Hepatic stellate cell (primary cell): ENCODE measurements at regions not wholly inside any gene's neighbourhood (a gene's known extent, or its start where the extent isn't known, plus 50 kb on each side); places are given as distances from the start of the nearest gene placed in this dataset.

Source experiments
- DNase-seq: peaks from one replicate; pipeline ENCODE4 v3.0.0; 2011; ENCODE audit warnings: low spot score

DNA sequence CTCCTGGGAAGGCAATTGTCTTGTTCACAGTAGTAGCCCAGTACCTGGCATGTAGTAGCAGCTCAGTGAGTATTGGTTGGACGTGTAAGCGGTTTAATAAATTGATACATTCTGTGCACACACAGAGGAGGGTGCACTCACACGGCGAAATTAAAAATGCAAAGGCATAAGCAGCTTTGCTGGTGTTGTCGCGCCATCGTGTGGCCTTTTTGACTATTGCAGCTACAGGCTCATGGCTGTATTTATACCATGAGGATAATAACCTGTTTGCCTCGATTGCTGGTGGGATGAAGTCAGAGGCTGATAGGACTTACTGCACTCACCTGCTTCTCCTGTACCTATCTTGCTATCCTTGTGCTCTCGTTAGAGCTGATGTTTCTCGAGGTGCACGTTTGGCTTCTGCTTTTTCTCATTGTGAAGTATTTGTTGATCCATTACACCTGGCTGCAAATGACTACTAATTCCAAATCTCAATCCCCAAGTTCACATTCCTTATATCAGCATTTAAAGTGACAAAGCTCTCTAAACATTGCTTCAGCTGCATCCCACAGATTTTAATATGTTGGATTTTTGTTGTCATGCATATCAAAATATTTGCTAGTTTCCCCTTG is 61.5 kb downstream of the TBXT start:
- peak; percentile 50 for DNase-seq

DNA sequence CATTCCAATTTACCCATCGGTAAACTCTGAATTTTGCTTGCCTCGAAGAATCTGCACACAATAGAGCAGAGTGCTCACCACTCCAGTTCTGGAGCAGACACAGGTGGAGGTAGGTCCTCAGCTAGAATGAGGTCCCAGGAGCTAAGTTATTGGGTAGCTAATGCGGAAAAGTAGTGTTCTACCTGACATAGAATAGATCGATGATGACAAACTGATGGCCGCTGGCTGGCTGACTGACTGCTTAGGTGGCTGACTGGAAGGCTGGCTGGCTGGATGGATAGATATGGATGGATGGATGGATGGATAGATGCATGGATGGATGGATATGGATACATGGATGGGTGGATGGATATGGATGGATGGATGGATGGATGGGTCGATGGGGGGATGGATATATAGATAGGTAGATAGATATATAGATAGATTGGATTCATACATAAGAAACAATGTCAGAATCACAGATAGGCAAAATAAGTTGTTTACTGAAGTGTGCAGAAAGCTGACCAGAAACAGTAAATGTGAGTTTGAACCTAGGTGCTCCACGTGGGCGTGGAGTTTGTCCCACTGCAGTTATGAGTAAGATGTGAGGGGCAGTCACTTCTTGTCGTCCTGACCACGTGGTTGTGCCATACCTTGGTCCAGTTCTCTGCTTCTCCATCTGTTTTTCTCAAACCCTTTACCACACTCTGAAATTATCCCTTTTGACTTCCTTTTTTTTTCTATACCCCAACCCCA is 62.1 kb downstream of the TBXT start:
- DNase-seq, result no peak

DNA sequence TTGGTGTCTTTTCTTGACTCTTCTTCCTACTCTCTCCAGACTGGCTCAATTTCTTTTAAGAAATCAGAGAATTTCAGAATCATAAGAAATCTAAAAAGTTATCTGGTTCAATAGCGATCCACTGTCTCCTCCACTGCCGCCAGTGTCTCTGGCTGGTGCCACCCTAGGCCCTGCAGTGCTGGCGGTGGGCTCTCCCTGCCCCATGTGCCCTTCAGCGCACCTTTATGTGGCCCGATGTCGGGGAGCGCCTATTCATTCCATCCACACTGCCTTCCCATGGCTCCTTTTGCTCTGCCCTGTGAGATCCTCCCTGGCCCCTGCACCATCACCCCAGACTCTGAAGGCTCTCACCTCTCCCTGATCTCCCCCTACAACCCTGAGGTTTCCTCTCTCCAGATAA is 62.8 kb downstream of the TBXT start:
- DNase-seq, result no peak

DNA sequence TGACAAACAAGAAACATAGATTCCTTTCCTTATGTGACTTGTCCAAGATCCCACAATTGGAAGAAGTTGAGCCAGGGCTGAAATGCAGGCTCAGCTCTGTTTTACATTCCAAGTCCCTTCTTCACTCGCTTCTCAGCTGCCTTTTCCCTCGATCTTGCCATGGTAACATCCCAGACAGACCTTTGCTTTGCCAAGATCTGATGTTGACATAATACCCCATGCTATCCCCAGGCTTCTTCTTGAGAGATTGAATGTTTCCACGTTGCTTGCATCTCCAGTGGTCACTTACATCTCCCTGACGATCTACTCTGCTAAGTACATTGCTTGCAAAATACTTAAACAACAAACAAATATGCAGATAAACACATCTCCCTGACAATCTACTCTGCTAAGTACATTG is 63.5 kb downstream of the TBXT start:
- DNase-seq, result peak; percentile 14

DNA sequence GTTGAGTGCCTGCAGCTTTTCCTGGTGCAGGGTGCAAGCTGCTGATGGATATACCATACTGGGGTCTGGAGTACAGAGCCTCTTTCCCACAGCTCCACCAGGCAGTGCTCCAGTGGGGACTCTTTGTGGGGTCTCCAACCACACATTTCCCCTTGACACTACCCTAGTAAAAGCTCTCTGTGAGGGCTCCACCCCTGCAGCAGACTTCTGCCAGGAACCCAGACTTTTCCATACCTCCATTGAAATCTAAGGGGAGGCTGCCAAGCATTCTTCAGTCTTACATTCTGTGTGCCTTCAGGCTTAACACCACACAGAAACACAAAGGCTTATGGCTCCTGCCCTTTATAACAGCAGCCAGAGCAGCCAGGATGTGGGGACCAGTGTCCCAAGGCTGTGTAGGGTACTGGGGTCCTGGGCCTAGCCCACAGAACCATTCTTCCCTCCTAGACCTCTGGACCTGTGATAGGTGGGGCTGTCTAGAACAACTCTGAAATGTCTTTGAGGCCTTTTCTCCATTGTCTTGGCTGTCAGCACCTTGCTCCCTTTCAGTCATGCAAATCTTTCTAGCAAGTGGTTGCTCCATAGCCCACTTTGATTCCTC is 65.7 kb downstream of the TBXT start:
- DNase-seq, result no peak

DNA sequence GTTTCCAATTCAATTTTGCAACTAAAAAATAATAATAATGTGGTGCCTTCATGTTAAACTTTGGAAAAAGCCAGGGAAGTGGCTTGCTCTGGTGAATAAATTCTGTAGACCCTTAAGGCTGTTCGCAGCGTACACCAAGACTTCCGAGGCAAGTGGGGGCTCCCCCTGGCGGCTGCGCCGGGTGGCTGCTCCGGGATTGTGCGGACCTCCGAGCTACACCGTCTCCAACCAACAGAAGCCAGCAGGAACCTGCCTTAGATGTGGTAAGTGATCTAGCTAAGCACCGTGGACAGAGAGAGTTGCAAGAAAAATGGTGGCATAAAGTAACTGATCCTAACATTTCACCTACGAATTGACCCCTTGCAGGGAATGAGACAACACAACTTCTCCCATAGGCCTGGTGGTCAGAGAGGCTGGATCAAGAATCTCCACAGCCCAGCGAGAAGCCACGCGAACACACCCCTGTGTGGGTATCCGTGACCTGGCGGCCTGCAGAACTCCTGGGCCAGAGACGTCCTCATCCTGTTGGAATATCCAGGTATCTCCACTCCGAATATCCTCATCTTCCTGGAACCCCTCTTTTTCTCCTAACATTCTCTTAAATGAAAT is 69.6 kb downstream of the TBXT start:
- peak; percentile 73 for DNase-seq

DNA sequence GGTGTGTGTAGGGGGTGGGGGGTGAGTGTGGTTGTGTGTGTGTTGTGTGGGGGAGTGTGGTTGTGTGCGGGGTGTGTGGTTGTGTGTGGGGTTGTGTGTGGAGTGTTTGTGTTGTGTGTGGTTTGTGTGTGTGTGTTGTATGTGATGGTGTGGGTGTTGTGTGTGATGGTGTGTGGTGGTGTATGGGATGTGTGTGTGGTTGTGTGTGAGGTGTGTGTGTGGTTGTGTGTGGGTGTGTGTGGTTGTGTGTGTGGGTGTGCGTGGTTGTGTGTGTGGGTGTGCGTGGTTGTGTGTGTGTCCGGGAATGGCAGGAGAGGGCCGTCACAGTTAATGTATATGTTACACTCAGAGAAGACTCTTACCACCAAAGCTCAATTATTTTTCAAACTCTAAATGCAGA is 79.8 kb downstream of the TBXT start:
- no peak for DNase-seq

DNA sequence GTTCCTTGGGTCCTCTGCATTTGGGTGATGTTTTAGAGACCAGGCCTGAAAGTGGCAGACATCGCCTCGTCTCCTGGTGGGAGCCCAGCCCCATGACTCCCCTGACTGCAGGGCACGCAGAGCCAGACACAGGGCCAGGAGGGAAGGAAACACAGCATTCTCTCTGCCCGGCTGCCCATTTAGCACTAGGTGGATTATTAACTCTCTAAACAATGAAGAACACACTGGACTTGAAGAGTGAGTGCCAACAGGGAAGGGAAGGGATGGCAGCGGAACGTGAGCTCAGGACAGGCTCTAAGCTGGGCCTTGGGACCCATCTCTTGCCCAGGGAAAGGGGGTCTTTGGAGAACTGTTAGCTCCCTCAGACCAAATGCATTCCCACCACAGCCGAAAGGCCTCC is 80.4 kb downstream of the TBXT start:
- no peak for DNase-seq

DNA sequence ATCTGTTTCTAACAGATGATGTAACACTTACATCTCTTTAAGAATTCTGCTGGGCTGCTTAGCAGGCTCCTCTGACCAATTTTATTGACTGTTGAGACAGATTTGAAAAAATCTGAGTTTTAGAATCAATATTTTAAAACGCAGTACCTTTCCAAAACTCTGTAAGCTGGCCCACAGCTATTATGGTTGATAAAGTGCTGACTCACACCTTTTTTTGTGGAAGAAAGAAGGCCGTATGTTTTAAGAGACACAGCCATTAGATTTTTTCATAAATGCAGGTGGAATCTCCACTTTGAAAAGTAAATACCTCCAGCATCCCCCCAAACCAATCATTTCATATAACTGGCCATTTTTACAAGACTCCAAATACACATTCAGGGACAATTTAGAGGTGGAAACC is 82.2 kb downstream of the TBXT start:
- DNase-seq, result no peak

DNA sequence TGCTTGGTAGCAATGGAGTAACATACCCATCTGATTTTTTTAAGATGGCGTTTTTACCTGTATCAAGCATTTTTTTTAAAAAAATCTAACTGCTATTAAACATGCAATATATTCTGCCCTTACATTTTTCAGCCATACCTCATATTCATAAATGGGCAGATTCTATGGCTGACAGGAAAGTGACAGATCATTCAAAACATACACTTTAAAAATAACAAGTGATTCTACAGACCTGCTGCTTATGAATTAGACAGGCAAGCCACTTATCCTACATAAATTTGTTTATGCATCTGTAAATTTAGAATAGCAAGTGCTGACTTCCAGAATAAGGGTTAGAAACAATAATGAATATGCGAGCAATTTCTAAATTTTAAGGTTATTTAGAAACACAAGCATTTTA is 82.7 kb downstream of the TBXT start:
- no peak for DNase-seq

DNA sequence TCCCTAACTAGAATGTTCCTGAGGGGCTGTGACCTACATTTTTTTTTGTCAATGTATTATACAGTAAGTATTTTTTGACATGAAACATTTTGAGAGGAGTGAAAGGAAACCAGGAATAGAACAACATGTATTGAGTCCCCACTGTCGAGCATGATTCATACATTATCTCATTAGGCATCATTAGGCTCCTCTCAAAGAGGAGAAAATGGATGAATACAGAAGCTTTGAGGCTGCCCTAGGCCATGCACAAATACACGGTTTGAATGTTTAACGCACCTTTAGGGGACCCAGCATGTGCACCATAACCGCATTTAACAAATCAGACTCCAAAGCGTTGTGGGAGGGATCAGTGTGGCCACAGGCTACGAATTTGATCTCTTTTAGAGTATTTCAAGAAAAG is 87.8 kb downstream of the TBXT start:
- no peak for DNase-seq

DNA sequence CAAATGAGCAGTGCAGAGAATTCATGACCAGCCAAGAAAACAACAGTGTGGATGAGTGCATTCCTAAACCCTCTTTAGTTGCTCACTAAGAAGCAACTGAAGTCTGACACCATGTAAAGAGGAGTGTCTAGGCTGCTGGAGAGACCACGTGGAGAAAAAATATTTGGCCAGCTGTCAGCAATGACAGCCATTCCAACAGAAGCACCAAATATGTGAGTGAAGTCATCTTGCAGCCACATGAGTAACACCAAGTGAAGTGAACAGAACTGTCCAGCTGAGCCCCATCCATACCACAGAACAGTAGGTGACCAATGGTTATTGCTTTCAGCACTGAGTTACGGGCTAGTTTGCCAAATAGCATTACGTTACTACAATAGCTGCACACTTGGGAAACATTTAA is 89.4 kb downstream of the TBXT start:
- DNase-seq, result peak; percentile 63

DNA sequence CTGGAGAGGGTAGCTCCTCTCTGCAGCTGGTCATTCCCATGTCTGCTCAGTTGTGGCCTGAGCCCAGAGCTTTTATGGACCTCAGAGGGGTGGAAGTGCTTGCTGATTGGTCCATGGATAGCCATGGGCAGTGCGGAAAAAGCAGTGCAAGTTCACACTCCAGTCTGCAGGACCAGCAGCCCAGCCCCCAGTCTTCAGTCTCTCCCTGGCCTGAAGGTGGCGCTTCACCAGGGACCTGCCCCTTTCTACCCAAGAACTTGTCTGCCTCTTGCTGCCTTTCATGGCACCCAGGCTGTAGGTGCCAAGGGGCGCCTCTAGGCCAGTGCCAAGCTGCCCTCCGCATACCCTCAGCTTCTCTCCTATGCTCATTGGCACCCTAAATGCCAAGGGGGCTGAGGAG is 91.0 kb downstream of the TBXT start:
- DNase-seq, result no peak

DNA sequence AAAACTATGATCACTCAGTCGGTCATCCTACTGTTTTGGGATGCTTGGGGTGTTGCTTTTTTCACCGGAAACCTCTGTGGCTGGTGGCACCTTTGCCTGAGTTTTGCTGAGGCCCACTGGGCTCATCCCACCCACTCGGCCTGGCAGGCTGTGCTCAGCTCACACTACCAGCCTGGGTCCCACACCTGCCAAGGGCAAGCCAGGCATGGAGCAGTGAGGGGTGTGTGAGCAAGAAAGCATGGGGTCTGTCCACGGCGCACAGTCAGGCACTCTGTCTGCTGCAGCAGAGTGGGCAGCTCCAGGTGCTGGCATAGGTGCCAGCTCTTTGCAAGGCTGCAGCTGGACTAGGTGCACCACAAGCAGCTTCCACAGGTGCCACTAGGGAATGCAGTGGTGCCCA is 91.7 kb downstream of the TBXT start:
- no peak for DNase-seq

DNA sequence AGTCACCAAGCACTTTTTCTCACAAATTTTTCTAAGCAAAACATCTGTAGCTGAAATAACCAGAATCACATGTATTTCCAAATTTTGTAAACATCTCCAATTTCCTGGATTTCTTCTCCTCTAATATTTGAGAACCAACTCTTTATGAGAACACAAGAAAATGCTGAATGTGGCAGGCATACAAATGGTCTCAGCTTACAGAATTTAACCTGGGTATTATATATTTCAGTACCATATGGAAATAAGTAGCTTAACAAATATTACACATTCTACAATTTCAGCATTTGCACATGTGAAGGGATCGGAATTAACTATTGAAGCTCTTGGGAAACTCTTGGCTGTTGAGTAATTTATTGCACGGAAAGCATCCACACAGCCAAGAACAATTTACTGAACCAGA is 92.5 kb downstream of the TBXT start:
- no peak for DNase-seq

DNA sequence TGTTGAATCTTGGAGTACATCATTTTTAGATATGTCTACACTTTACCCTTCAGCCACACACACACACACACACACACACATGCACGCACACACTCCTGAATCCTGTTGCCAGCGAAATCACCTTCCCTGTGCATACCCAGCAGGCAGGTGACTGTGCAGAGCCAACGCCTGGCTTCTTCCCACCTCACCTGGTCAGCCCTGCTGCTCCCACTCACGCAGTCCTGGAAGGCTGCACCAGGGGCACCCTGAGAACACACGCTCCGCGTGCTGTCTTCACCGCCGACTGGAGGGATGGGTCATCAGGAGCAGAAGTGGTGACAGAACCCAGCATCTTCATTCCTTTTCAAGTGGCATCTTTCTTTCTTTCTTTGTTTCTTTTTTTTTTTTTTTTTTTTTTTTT is 94.6 kb downstream of the TBXT start:
- DNase-seq, result no peak

DNA sequence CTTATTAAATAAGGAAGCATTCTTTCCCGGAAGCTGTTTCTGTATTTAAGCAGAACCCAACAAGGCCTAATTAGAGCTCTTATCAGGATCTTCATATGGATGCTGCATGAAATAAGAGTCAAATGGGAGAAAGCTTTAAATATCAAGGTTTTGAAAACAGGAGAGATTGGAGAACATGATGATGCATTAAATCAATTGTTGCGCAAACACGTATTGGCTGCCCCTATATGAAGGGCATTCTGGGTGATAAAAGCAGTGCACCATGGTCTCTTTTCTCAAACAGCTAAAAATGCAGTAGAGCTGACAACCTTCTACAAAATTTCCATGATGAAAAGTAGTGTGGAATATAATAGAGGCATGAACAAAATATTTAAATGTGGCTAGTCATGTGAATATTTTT is 98.9 kb downstream of the TBXT start:
- no peak for DNase-seq

DNA sequence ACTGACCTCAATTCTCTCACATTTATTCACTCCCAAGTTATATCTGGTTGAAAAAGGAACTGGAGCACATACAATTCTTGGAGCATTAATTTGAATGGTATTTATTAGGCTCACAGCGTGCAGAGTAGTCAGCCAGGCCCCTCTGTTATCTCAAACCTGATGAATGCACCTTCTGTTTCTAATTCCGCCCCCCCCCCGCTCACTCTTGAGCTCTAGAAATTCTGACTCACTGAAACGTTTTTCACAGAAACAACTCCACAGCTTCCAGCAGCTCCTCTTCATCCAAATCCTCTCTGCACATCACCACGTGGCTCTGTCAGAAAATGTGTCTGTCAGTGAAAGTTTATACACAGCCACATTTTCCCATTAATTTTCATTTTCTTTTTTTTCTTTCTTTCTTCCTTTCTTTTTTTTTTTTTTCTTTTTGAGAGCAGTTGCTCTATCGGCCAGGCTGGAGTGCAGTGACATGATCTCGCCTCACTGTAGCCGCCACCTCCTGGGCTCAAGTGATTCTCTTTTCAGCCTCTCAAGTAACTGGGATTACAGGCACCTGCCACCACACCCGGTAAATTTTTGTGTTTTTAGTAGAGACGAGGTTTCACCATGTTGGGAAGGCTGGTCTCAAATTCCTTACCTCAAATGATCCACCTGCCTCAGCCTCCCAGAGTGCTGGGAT is 109.4 kb downstream of the TBXT start:
- DNase-seq, result no peak

DNA sequence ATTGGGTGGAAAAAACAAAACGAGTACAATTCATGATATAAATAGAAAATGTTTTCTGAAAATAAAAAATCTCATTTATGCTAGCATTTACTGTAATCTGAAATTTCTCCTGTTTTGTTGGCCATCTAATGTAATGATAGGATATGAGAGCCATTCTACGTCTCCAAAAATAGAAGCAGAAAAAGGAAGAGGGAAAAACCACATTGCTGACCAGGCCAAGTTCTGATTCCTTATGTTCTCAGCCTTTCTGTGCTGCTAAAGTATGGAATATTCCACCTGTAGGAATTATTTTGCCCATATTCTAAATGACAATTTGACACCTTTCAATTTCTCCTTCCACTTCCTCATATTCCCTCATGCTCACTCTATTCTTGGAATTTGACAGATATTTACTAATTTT is 110.2 kb downstream of the TBXT start:
- no peak for DNase-seq

DNA sequence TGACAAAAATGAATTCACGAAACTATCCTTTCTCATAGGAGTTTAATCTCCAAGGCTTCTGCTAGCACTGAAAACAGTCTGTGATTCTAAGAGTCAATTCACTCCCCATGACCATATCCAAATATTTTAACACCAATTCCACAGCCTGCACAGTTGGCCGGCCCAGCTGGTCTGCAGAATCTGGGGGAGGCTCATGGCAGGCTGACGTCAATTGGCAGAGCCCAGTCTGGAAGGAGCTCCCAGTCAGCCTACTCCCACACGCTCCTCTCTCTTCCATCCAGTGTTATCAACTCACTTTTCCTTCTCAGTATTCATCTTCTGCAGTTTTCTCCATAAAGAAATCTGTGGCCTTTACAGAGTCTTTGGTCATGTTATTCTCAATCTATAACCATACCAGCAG is 111.0 kb downstream of the TBXT start:
- DNase-seq, result no peak

DNA sequence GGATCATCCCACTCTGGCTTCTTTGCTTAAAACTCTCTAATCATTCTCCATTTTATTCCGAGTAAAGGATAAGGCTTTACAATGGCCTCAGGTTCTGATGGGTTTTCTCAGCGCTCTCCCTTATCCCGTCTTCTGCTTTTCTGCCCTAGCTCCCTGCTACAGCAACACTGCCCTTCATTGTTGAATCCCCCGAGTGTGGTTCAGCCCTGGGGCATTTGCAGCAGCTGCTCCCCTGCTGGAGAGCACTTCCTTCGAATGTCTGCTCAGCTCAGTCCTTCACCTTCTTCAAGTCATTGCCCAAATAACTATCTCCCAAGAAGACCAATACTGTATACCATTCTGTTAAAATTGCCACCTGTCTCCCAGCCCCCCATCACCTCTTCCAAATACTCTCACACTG is 111.8 kb downstream of the TBXT start:
- no peak for DNase-seq

DNA sequence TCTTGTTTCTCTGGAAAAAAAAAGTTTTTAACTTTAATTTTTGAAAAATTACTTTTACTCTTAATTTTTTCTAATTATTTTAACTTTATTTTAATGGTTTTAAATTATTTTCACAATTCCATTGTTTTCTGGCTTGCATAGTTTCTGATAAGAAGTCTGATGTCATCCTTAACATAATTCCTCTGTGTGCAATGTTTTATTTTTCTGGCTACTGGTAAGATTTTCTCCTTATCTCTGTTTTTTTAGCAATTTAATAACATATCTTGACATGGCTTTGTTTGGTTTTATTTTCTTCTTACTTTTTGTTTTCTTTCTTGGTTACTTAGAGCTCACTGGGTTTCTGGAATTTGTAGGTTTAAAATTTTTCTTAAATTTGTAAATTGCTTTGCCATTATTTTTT is 114.8 kb downstream of the TBXT start:
- DNase-seq, result no peak

DNA sequence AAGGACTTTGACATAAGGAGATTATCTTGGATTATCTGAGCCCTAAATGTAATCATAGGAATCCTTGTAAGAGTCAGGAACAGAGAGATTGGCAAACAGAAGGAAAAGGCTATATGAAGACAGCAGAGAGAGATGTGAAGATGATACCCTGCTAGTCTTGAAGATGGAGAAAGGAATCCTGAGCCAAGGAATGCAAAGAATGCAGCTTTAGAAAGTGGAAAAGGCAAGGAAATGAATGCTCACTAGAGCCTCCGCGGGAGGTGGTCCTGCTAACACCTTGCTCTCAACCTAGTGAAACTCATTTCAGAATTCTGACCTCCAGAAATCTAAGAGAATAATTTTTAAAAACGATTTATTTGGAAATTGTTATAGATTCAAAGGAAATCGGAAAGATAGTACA is 117.1 kb downstream of the TBXT start:
- DNase-seq, result no peak
